H1 (cell line): ENCODE measurements at regions not wholly inside any gene's neighbourhood (a gene's known extent, or its start where the extent isn't known, plus 50 kb on each side); places are given as distances from the start of the nearest gene placed in this dataset.

Experiments used
- CTCF ChIA-PET: fragments of 300-600 bp; sonication (Branson Sonifier 250); formaldehyde crosslinking; loops from one replicate; lab custom pipeline; 2021; ENCODE audit not compliant: partially characterized antibody; lab: Charles Lee
- POLR2A ChIA-PET: fragments of 300-600 bp; sonication (Branson Sonifier 250); formaldehyde crosslinking; loops from one replicate; lab custom pipeline; 2021; ENCODE audit warnings: inconsistent platforms; ENCODE audit not compliant: partially characterized antibody; lab: Charles Lee
- DNase-seq, 2 experiments: peaks; one replicate each; pipeline versions ENCODE4 v3.0.0 to v3.0.0-alpha.2; 2010 to 2022; ENCODE audit warnings: low spot score in 2 of 2, low read depth in 1 of 2, mixed read lengths in 1 of 2
- FAIRE-seq: peaks from 2 replicates; lab custom pipeline; 2011; peaks lifted over from hg19 to GRCh38; lab: Jason Lieb, UNC
- H2AFZ ChIP-seq: 2 replicates; pipeline ENCODE4 v1.8.1; 2012; ENCODE audit warnings: low read length, inconsistent platforms
- H2AK5ac ChIP-seq: 2 replicates; pipeline ENCODE4 v1.6.1; 2013; ENCODE audit warnings: low read depth, low read length
- H2BK120ac ChIP-seq: replicated peaks from 2 replicates; pipeline ENCODE3; 2013; ENCODE audit warnings: low read depth, low read length, inconsistent platforms
- H2BK12ac ChIP-seq: 2 replicates; pipeline ENCODE4 v1.6.1; 2013; ENCODE audit warnings: low read depth, low read length
- H2BK15ac ChIP-seq: 2 replicates; pipeline ENCODE4 v1.6.1; 2013; ENCODE audit warnings: low read length
- H2BK20ac ChIP-seq: 2 replicates; pipeline ENCODE4 v1.6.1; 2013; ENCODE audit warnings: low read length
- H2BK5ac ChIP-seq: 2 replicates; pipeline ENCODE4 v1.6.1; 2013; ENCODE audit warnings: low read depth, low read length
- H3K14ac ChIP-seq: 2 replicates; pipeline ENCODE4 v1.6.1; 2013; ENCODE audit warnings: inconsistent platforms; ENCODE audit not compliant: insufficient read length
- H3K18ac ChIP-seq: 2 replicates; pipeline ENCODE4 v1.6.1; 2013; ENCODE audit warnings: low read length; ENCODE audit errors: extremely low read depth
- H3K23ac ChIP-seq: 2 replicates; pipeline ENCODE4 v1.6.1; 2013; ENCODE audit warnings: inconsistent platforms; ENCODE audit not compliant: insufficient read length
- H3K23me2 ChIP-seq: 2 replicates; pipeline ENCODE4 v1.6.1; 2013; ENCODE audit warnings: low read depth, low read length
- H3K27ac ChIP-seq: 2 replicates; pipeline ENCODE4 v1.6.1; 2011; ENCODE audit warnings: low read depth, low read length, inconsistent platforms
- H3K27me3 ChIP-seq, 4 experiments: replicated peaks in 1 of 4; 1 replicate in 1 of 4; 2 replicates in 3 of 4; pipeline versions ENCODE4 v1.6.1 to v1.8.1; 2011 to 2013; ENCODE audit warnings: low read length in 3 of 4, mild to moderate bottlenecking in 3 of 4, inconsistent platforms in 2 of 4, mixed read lengths in 2 of 4, moderate library complexity in 1 of 4; ENCODE audit not compliant: control insufficient read depth in 3 of 4, insufficient read depth in 3 of 4; ENCODE audit errors: extremely low read depth in 1 of 4
- H3K36me3 ChIP-seq, 4 experiments: 2 replicates each; pipeline versions ENCODE4 v1.6.1 to v1.8.1; 2011 to 2013; ENCODE audit warnings: mild to moderate bottlenecking in 4 of 4, low read length in 3 of 4, moderate library complexity in 2 of 4, control low read depth in 1 of 4, inconsistent platforms in 1 of 4; ENCODE audit not compliant: insufficient read depth in 4 of 4, control insufficient read depth in 2 of 4
- H3K4ac ChIP-seq: replicated peaks from 2 replicates; pipeline ENCODE3; 2013; ENCODE audit warnings: low read length, low read depth, mixed read lengths, inconsistent platforms; ENCODE audit not compliant: insufficient read length
- H3K4me1 ChIP-seq, 4 experiments: replicated peaks in 1 of 4; 1 replicate in 1 of 4; 2 replicates in 3 of 4; pipeline versions ENCODE4 v1.6.1 to v1.8.1; 2011 to 2013; ENCODE audit warnings: low read length in 3 of 4, inconsistent platforms in 2 of 4, mixed read lengths in 1 of 4; ENCODE audit not compliant: insufficient read depth in 4 of 4, control insufficient read depth in 3 of 4
- H3K4me2 ChIP-seq, 2 experiments: 2 replicates each; pipeline versions ENCODE4 v1.6.1 to v1.8.1; 2011 to 2013; ENCODE audit warnings: low read depth in 2 of 2, low read length in 2 of 2, control low read depth in 1 of 2, inconsistent platforms in 1 of 2, mild to moderate bottlenecking in 1 of 2; ENCODE audit not compliant: insufficient read depth in 1 of 2
- H3K4me3 ChIP-seq, 4 experiments: fragments of 200-600, 300-600 bp in 1 of 4; sonication (generic), shearing (Covaris generic), sonication (Bioruptor Twin) in 1 of 4; 2 replicates each; pipeline versions ENCODE4 v1.5.1 to v1.8.1; 2011 to 2016; ENCODE audit warnings: low read length in 4 of 4, low read depth in 3 of 4, control low read depth in 2 of 4, inconsistent platforms in 2 of 4, mild to moderate bottlenecking in 2 of 4, mixed read lengths in 1 of 4, moderate library complexity in 1 of 4; ENCODE audit not compliant: insufficient read depth in 2 of 4; ENCODE audit errors: extremely low read depth in 1 of 4
- H3K56ac ChIP-seq: replicated peaks from 2 replicates; pipeline ENCODE3; 2013; ENCODE audit warnings: low read depth, mild to moderate bottlenecking, mixed read lengths, low read length, inconsistent platforms; ENCODE audit not compliant: insufficient read length
- H3K79me1 ChIP-seq: 2 replicates; pipeline ENCODE4 v1.6.1; 2013; ENCODE audit warnings: low read depth, low read length, control low read depth
- H3K79me2 ChIP-seq, 2 experiments: 2 replicates each; pipeline versions ENCODE4 v1.6.1 to v1.8.1; 2012 to 2013; ENCODE audit warnings: low read length in 2 of 2, mild to moderate bottlenecking in 2 of 2, inconsistent platforms in 1 of 2; ENCODE audit not compliant: insufficient read depth in 2 of 2, control insufficient read depth in 1 of 2
- H3K9ac ChIP-seq, 4 experiments: replicated peaks in 1 of 4; 1 replicate in 1 of 4; 2 replicates in 3 of 4; pipeline versions ENCODE4 v1.6.1 to v1.8.1; 2011 to 2013; ENCODE audit warnings: low read depth in 3 of 4, low read length in 3 of 4, control low read depth in 2 of 4, mild to moderate bottlenecking in 2 of 4, moderate library complexity in 2 of 4, inconsistent platforms in 1 of 4; ENCODE audit errors: extremely low read depth in 1 of 4
- H3K9me3 ChIP-seq, 2 experiments: 2 replicates each; pipeline versions ENCODE4 v1.6.1 to v1.8.1; 2012 to 2013; ENCODE audit warnings: mild to moderate bottlenecking in 2 of 2, moderate library complexity in 2 of 2, control low read depth in 1 of 2, inconsistent platforms in 1 of 2, low read depth in 1 of 2, low read length in 1 of 2, mixed read lengths in 1 of 2; ENCODE audit not compliant: insufficient read depth in 2 of 2
- H4K20me1 ChIP-seq, 2 experiments: replicated peaks in 1 of 2; 2 replicates each; pipeline versions ENCODE3 to v1.8.1; 2011 to 2013; ENCODE audit warnings: inconsistent platforms in 2 of 2, low read length in 2 of 2, mild to moderate bottlenecking in 1 of 2; ENCODE audit not compliant: insufficient read depth in 2 of 2, control insufficient read depth in 1 of 2
- H4K5ac ChIP-seq: 2 replicates; pipeline ENCODE4 v1.6.1; 2013; ENCODE audit warnings: low read length, low read depth, mixed read lengths, inconsistent platforms; ENCODE audit not compliant: insufficient read length
- H4K8ac ChIP-seq: 2 replicates; pipeline ENCODE4 v1.8.0; 2013; ENCODE audit warnings: mild to moderate bottlenecking, moderate library complexity, low read length, inconsistent platforms; ENCODE audit not compliant: insufficient read depth; ENCODE audit errors: extremely low read depth
- H4K91ac ChIP-seq: replicated peaks from 2 replicates; pipeline ENCODE3; 2013; ENCODE audit warnings: low read length, mixed read lengths, inconsistent platforms; ENCODE audit not compliant: insufficient read length
- BACH1 ChIP-seq: IDR thresholded peaks from 2 replicates; pipeline ENCODE4 v1.6.1; 2012; ENCODE audit warnings: low read length, improper control_type of control experiment
- CBX8 ChIP-seq: fragments of 300-800, 300-1000 bp; sonication (generic); IDR thresholded peaks from 2 replicates; pipeline ENCODE4 v1.7.1; 2016; ENCODE audit warnings: low read depth, low read length, borderline replicate concordance
- CEBPB ChIP-seq: IDR thresholded peaks from 2 replicates; pipeline ENCODE4 v1.6.1; 2012; ENCODE audit warnings: low read depth, low read length
- CTBP2 ChIP-seq: IDR thresholded peaks from 2 replicates; pipeline ENCODE4 v1.7.0; 2011; ENCODE audit warnings: borderline replicate concordance, mild to moderate bottlenecking, moderate library complexity, mixed read lengths, low read length; ENCODE audit not compliant: insufficient read depth, insufficient read length
- E2F6 ChIP-seq: IDR thresholded peaks from 2 replicates; pipeline ENCODE4 v1.6.1; 2012; ENCODE audit warnings: inconsistent platforms
- EGR1 ChIP-seq: IDR thresholded peaks from 2 replicates; pipeline ENCODE4 v1.6.1; 2011; ENCODE audit warnings: low read depth, low read length, borderline replicate concordance
- HDAC6 ChIP-seq: IDR thresholded peaks from one replicate; pipeline ENCODE4 v1.7.1; 2012; ENCODE audit warnings: low read depth, mild to moderate bottlenecking, inconsistent platforms, low read length, moderate library complexity
- JUN ChIP-seq: IDR thresholded peaks from 2 replicates; pipeline ENCODE4 v1.6.1; 2011; ENCODE audit warnings: low read depth, mild to moderate bottlenecking, improper control_type of control experiment, low read length
- MAFK ChIP-seq: IDR thresholded peaks from 2 replicates; pipeline ENCODE4 v1.6.1; 2012; ENCODE audit warnings: low read depth, mild to moderate bottlenecking, improper control_type of control experiment, low read length
- NRF1 ChIP-seq: IDR thresholded peaks from 2 replicates; pipeline ENCODE4 v1.6.1; 2011; ENCODE audit warnings: mild to moderate bottlenecking, low read depth, low read length, improper control_type of control experiment
- RAD21 ChIP-seq, 2 experiments: IDR thresholded peaks in 1 of 2; conservative IDR thresholded peaks in 1 of 2; 2 replicates each; pipeline ENCODE4 v1.6.1; 2011; ENCODE audit warnings: low read depth in 2 of 2, low read length in 2 of 2, improper control_type of control experiment in 1 of 2, inconsistent platforms in 1 of 2, mild to moderate bottlenecking in 1 of 2, moderate library complexity in 1 of 2
- SRF ChIP-seq: IDR thresholded peaks from 2 replicates; pipeline ENCODE4 v1.6.1; 2011; ENCODE audit warnings: mild to moderate bottlenecking, low read depth, low read length, moderate library complexity
- TAF1 ChIP-seq: IDR thresholded peaks from 2 replicates; pipeline ENCODE4 v1.6.1; 2011; ENCODE audit warnings: mild to moderate bottlenecking, low read depth, low read length
- ZNF274 ChIP-seq: IDR thresholded peaks from 2 replicates; pipeline ENCODE4 v1.7.0; 2012; ENCODE audit warnings: low read length, borderline replicate concordance; ENCODE audit errors: extremely low read depth
- WGBS, 2 experiments: shearing (Covaris generic) in 1 of 2; methylation state at CpG; one replicate each; pipeline versions ENCODE4 v1.1.6 to v1.1.7; 2013 to 2015; ENCODE audit warnings: low lambda C conversion rate in 2 of 2, mixed read lengths in 2 of 2, inconsistent platforms in 1 of 2, low coverage in 1 of 2, missing lambda C conversion rate in 1 of 2; ENCODE audit not compliant: insufficient replicate concordance in 2 of 2, insufficient coverage in 1 of 2, insufficient read length in 1 of 2; ENCODE audit errors: extremely low coverage in 1 of 2, missing lambda C conversion rate in 1 of 2; 5-methylcytosine and 5-hydroxymethylcytosine counted together

- Histone ChIP-seq H3K79me2 (no peaks in the 10 kb centered on the region), H2AK5ac (no peak overlapping the region), H2AFZ (no peak overlapping the region), H2BK15ac (no peak overlapping the region), H2BK20ac (no peak overlapping the region), H3K4me3 (no peak overlapping the region), H4K8ac (no peak overlapping the region)
- TF ChIP-seq SRF (no peak), EGR1 (no peak), CEBPB (no peak), RAD21 (IDR thresholded peaks at IDR 0.05 in 1 of 2, conservative IDR thresholded peaks at IDR 0.05 in 1 of 2; ENCODE audit: low read depth in 2 of 2, low read length in 2 of 2) (no peak), CBX8 (no peak), ZNF274 (no peak), CTBP2 (no peak), BACH1 (no peak), MAFK (no peak), JUN (no peak), HDAC6 (no peak), TAF1 (no peak), NRF1 (no peak), E2F6 (no peak)
- TF ChIP-seq, all 59 proteins: peak for 0
- ChIA-PET CTCF (interaction anchor here (0.6 kb wide), 1 partner anchor 534 kb away, joined by 3 read pairs; no protein-coding TSS in a partner anchor), POLR2A (no interaction called here)
- 100% methylated on average over 3 of the region's 3 CpGs; no CpG with 5 or more reads in 1 of the 2 experiments for WGBS, 2 experiments
- DNase-seq (no peak), FAIRE-seq (no peak)
- Histone ChIP-seq H3K4ac (no peak overlapping the region), H3K27ac (no peak overlapping the region), H3K9ac (no peak overlapping the region), H2BK120ac (no peak overlapping the region), H2BK12ac (no peak overlapping the region), H3K18ac (no peak overlapping the region), H2BK5ac (no peak overlapping the region), H3K27me3 (no peaks in the 10 kb centered on the region), H4K91ac (no peak overlapping the region), H4K5ac (no peak overlapping the region), H3K4me2 (no peak overlapping the region), H3K4me1 (no peaks in the 10 kb centered on the region), H3K23ac (no peak overlapping the region), H4K20me1 (no peaks in the 10 kb centered on the region), H3K36me3 (no peaks in the 10 kb centered on the region; a peak in 1 of 8 replicates), H3K23me2 (no peaks in the 10 kb centered on the region), H3K14ac (no peak overlapping the region), H3K56ac (no peak overlapping the region), H3K79me1 (no peaks in the 10 kb centered on the region), H3K9me3 (peaks cover 0 to 3% of the 10 kb centered on the region in 2 experiments; a peak in 1 of 4 replicates)
These were observed 952.4 kb downstream of the TRAM1L1 start for GRCh38 chr4:116132946-116133345.
